A172 (cell line): ENCODE measurements at regions not wholly inside any gene's neighbourhood (a gene's known extent, or its start where the extent isn't known, plus 50 kb on each side); places are given as distances from the start of the nearest gene placed in this dataset.

Experiments used
- DNase-seq: peaks from one replicate; pipeline ENCODE4 v3.0.0-alpha.2; 2015; ENCODE audit warnings: low spot score

DNA sequence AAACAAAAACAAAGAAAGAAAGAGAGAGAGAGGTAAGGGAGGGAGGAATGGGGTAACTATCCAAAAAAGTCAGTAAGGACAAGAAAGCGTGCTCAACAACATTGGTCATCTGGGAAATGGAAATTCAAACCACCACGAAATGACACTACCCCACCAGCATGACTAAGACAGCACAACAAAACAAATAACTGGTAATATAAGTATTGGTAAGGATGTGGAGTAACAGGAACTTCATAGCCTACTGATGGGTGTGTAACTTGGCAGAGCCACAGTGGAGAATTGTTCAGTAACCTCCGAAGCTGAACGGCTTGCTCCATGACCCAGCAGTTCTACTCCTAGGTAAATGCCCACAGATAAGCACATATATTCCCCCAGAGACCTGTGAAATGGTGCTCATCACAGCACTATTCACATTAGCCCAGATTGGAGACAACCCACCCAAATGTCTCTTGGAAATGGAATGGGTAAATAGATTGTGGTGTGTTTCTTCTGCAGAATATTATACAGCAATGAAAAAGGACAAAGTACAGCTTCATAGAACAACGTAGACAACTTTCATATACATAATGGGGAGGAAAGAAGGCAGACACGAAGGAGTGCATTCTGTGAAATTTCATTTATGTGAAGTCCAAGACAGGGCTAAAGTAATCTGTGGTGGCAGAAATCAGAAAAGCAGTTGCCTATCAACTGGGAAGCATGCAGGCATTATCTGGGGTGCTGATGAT is 95.5 kb upstream of the ATP6AP2 start:
- no peak for DNase-seq

GRCh38 chrX:40484408-40485091 is 96.2 kb upstream of the ATP6AP2 start:
- DNase-seq, result no peak

DNA sequence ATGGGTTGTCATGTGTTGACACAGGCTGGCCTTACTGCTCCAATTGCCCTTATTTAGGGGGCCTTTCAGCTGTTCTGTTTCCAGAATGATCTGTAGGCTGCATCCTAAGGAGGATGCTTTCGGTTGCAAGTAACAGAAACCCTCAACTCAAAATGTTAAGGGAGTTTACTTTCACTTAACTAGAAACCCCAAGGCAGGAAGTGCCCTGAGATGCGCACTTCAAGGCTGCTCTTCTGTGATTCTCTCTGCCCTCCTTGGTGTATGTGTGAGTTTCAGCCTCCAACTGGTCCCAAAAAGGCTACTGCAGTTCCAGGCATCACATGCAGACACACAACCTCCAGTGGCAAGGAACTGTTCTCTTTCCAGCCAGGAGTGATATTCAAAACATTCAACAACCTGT is 97.3 kb upstream of the ATP6AP2 start:
- no peak for DNase-seq

DNA sequence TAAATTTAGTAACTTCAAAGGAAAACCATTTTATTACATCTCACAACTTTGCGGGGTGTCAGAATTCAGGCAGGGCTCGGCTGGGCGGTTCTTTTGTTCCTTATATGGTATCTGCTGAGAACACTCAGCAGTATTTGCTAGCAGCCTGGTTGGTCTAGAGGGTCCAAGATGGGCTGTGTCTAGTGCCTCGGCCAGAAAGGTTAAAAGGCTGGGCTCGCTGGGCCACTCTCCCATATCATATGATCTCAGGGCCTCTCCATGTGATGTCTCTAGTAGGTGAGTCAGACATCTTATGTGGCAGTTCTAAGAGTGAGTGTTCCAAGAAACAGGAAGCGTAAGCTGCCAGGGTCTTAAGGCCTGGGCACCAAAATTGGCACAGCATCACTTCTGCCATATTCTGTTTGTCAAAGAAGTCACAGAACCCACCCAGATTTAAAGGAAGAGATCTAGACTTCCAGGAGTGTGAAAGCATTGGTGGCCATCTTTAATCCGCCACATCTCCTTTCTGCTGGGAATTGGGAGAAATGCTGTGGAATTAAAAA is 100.9 kb upstream of the ATP6AP2 start:
- DNase-seq, result peak; percentile 94

DNA sequence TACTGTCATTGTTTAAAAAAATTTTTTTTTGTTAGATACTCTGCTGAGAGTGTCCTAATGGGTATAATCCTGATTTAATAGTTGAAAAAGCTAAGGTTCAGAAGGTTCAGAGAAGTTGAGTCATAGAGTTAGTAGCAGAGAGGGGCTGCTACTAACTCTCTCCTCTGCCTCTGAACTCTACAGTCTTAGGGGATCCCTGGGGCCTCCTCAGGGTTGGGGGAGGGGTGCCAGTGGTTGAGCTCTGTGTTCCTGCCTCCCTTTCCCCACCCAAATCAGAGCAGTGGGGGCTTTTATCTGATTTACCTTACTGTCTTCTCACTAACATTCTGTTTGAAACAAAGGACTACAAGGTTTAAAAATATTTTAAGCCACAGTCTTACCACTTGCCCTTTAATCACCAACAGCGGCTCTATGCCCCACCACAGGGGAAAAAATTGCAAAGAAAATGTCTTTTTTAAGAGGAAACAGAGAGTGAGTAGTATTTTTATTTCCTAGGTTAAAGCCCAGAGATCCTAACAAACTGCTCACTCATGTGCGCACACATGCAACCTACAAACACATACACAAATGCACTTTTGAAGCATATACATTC is 102.2 kb upstream of the ATP6AP2 start:
- DNase-seq, result no peak

GRCh38 chrX:40476958-40477357 is 103.8 kb upstream of the ATP6AP2 start:
- DNase-seq, result no peak

- DNase-seq, result no peak
Observed at GRCh38 chrX:40474645-40475044, 106.1 kb upstream of the ATP6AP2 start.

GRCh38 chrX:40474205-40474626 is 106.6 kb upstream of the ATP6AP2 start:
- peak; percentile 79 for DNase-seq

GRCh38 chrX:40473460-40474204 is 107.1 kb upstream of the ATP6AP2 start:
- DNase-seq, result no peak

- DNase-seq, result peak; percentile 75
Observed at GRCh38 chrX:40471965-40472648, 108.7 kb upstream of the ATP6AP2 start.

GRCh38 chrX:40470830-40471429 is 109.8 kb upstream of the ATP6AP2 start:
- DNase-seq, result no peak

DNA sequence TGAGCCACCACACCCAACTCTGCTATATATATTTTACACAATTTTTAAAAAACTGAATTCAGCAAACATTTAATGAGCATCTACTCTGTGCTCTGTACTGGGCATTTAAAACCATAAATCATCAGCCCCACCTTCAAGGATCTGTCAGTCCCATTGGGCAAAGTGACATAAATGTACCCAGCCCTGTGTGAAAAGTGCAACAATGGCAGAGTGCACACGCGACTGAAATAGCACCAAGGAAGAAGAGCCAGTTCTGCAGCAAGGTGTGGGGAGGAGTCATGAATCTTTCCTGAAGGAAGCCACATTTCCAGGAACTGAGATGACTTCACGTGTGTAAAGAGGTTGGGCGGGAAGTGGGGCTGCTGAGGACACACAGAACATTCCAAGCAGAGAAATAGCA is 111.5 kb upstream of the ATP6AP2 start:
- no peak for DNase-seq

- DNase-seq, result peak; percentile 78
Observed at GRCh38 chrX:40468033-40468846, 112.5 kb upstream of the ATP6AP2 start.

- DNase-seq, result no peak
Observed at GRCh38 chrX:40467454-40467853, 113.3 kb upstream of the ATP6AP2 start.

DNA sequence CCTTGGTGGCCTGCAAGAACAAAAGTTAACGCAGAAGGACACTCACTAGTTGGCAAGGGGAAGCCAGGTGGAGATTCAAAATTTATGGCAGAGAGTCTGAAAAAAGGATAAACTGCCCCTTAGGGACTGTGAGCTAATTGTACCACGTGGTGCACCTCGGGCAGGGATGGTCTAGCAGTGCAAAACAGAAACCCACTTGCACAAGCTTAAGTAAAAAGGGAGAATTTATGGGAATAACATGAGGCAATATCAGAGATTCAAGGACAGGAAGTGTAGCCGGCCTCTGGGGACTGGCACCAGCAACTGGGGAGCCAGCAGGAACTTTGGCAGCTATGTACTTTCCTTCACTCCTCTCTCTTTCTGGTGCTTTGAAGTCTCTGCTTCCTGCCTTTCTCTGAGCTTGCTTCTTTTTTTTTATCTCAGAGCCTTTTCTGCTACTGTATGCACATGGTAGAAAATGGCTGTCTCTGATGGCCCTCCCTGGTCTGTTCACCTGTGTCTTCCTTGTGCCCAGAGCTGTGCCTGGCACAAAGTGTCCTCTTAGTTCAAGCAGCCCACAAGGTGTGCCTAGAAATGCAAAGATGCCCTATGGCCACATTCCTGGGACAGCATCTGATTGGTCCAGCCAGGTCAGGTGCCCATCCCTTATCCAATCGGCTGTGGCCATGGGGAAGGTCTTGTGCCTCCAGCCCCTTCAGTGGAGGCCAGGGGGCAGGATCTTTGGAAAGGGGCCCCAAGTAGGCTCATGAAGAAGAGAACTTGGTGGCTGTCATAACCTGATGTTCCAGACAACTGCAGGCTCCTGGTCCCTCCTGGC is 114.8 kb upstream of the ATP6AP2 start:
- no peak for DNase-seq

DNA sequence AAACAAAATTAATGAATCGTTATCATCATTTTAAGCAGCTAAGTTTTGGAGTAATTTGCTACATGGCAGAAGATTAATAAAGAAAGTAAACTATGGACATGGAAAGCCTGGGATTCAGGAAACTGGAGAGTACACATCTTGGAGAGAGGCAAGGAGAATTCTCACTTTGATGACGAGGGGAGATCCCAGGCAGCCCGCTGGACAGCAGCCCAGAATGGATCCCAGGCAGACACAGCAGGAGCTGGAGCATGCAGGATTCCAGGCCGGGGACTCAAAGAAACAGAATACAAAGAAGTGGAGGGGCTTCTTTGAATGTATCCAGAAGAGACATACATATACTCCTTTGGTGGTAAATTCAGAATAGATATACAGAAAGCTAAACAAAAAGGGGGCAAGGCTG is 118.0 kb upstream of the ATP6AP2 start:
- DNase-seq, result no peak

- DNase-seq, result no peak
Observed at GRCh38 chrX:40460926-40461325, 119.8 kb upstream of the ATP6AP2 start.

DNA sequence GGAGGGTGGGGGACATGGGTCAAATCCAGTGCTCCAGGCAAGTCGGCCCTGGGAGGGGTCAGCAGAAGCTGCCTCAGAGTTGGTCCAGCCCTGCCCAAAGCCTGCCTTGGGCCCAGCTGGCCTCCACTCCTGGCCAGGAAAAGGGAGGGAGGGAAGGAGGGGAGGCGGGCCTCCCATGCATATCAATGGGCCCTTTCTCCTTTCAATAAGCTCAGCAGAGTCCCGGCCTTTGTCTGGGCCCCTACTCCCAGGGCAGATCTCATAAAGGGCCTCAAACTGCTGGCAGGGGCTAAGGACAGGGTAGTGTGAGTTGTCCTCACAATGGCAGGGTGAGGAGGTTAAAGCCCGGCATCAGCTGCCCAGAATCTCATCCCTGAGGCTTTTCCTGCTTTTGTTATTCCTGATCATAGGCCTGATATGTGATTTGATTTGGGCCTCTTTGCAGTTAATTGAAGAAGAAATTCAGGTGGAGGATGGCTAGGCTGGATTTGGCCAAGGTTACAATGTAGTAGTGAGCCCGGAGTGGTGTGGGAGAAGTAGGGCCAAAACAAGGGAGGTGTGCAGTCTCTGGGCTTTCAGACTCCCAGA is 121.1 kb upstream of the ATP6AP2 start:
- DNase-seq, result no peak

- no peak for DNase-seq
Observed at GRCh38 chrX:40457406-40457805, 123.4 kb upstream of the ATP6AP2 start.
